ENCODE measurements at regions not wholly inside any gene's neighbourhood (a gene's known extent, or its start where the extent isn't known, plus 50 kb on each side); places are given as distances from the start of the nearest gene placed in this dataset.

DNA sequence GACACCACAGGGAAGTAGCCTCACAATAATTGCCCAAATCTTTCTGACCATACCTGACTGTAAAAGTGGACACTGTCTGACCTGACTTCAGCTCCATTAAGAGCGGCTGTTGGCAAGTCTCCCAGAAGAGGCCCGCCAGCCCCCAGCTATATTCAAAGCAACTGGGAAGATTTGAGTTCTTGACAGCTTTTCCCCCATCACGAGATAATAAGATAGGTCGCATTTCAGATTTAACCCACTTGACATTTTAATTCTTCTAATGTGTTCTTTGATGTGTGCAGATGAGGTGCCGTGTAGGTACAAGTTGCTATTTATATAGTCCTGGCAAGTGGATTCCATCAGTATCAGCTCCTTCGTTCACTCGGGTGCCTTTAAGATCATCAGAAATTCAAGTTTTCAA, 345.7 kb downstream of the DRD1 start:
- no peak for DNase-seq

DNA sequence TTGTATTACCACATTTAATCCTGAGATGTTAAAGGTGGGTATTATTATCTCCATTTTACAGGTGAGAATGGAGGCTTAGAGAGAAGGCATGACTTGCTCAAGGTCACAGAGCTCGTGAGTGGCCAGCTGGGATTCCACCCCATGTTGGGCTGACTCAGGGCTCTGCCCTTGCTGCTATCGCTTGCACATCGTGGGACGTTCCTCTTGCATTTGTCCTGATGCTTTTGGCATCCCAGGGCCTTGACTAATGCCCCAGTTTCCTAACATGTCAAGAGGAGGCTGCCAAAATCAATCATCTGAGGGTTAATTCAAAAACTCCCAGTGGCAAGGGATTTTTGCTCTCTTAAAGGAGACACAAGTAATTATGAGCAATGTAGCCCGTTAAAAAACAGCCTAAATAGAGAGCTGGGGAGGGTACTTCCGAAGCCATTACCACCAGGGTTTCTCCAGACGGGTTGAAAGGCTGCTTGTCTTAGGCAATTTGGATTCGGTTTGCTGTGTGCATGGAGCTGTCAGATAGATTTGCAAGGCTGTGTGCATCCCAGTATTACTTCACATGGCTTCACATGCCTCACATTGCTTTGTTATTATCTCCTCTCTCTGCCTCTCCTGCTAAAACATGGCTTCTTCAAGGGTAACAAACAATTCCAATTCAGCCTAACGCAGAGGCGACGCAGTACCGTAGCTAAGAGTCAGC, 347.4 kb downstream of the DRD1 start:
- DNase-seq, result no peak

DNA sequence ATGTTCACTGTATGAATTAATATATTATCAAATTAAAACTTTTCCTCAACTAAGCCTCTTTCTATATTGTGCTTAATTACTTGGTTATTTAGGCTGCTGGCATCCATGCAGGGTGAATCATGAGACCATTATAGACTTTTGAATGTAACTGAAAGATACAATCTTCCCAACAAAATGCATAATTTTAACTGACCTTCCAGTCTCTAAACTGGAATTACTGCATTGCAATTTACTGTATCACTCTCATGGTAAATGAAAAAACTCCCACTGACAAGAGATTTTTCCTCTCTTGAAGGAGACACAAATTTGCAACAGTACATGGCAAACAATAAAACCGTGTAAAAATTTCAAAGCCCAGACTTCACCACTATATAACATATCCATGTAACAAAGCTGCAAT, 349.5 kb downstream of the DRD1 start:
- DNase-seq, result no peak

DNA sequence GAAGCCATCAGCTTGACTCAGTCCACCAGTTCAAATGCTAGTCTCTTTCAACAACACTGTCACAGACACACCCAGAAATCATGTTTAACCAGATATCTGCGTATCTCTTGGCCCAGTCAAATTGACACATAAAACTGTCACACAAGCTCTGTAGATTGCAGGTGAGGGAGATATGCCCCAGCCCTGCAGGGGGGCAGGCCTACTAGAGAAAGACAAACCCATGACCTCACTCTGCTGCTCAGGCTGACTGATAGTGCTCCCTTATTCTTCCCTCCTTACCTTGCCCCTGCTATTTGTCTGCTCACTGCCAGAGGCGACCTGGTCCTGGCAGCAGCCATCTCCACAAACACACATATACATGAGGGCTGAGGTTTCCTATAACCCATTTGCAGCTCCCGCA, 351.3 kb downstream of the DRD1 start:
- no peak for DNase-seq

DNA sequence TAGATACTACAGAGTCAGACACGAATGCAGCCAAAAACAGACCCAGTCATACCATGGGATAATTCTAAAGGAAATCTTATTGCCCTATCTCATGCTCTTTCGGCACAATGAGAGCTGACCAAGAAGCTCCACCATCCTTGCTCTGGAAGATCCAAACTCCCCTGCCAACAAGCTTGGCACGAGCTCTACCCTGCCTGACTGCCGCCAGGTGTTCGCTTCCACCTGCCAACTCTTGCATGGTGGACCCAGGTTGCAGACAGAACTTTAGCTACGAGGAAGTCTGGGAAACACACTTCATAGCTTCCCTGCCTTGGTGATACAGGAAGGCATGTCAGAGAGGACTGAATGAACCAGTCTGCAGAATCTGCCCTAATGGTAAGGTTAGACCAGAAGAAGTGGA, 355.0 kb downstream of the DRD1 start:
- no peak for DNase-seq

DNA sequence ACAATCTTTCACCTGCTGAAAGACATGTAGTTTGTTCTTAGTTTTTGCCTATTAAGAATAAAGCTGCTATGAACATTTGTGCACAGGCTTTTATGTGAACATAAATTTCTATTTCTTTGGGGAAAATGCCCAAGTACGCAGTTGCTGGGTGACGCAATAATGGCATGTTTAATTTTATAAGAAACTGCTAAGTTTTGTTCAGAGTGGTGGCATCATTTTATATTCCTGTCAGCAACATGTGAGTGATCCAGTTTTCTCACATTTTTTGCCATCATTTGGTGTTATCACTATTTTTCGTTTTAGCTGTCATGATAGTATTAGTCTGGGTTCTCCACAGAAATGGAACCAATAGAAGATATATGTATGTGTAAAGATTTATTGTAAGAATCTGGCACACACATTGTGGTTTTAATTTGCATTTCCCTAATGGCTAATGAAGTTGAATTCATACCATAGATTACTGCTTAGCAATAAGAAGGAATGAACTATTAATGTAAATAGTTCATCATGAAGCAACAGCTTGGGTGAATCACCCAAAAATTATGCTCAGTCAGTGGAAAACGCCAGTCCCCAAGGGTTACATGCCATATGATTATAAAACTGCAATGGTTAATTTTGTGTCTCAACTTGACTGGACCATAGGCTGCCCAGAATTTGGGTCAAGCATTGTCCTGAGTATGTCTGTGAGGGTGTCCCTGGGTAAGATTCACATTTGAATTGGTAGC, 358.6 kb downstream of the MSX2 start:
- DNase-seq, result no peak

DNA sequence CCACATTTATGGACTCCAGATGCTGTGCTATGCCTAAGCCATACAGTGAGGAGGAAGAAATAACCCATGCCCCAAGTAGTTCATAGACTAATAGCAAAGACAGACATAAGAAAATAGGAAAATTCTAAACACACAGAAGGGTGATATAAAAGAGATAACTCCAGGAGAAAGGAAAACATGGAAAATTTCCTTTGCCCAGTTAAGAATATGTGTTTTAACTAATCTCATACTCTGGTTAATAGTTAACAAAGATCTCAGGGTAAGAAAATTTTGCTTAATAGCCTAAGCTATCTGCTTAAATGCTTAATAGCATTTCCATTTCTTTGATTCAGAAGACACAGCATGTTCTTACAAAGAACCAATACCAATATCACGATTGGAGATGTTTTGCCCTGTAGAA, 358.0 kb downstream of the MSX2 start:
- no peak for DNase-seq

DNA sequence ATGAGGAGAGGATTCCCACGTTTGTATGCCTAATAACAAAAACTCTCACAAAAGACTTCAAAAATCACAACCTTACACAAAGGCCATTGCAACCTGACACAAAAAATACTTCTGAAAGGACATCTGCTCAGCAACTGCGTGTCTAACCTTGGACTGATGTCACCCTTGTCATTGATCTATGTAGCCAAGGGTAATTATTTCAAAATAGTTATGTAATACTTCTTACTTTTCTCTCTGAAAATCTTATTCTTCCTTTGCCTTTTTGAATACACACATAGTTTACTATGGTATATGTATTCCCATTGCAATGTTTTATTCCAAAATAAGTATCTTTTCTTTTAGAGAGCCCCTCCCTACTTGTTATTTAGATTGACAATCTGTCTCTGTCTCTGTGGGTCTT, 355.3 kb downstream of the MSX2 start:
- no peak for DNase-seq

DNA sequence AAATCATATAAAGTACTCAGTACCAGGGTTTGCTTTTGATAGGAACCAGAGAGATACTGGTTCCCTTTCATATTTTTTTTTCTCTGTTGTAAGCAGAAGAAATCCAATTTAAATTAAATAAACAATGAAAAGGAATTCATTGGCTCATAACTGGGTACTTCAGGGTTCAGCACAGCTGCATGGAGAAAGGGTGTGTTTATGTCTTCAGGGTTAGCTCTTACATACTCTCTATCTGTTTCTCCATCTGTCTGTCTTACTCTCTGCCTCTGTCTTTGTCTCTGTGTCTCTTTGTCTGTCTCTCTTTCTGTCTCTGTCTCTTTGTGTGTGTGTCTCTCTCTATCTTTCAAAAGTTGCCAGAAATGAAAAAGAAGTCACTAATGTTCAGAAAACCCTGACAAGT, 345.9 kb downstream of the MSX2 start:
- no peak for DNase-seq

DNA sequence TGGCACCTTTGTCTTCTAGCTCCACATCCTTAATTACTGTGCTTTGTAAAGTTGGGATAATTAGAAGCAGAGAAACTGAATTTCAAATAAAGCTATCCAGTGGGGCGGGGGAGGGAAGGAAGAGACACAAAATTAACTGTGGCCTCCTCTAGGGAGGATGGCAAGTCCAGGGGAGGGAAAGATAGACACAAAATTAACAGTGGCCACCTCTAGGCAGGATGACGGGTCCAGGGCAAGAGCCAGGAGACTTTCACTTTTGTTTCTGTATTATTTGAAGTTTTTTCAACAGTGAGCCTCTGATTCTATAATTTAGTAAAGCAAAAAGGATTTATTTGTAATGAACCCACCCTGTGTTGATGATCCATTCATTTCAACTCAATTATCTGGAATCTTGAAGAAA, 335.9 kb downstream of the MSX2 start:
- DNase-seq, result no peak

DNA sequence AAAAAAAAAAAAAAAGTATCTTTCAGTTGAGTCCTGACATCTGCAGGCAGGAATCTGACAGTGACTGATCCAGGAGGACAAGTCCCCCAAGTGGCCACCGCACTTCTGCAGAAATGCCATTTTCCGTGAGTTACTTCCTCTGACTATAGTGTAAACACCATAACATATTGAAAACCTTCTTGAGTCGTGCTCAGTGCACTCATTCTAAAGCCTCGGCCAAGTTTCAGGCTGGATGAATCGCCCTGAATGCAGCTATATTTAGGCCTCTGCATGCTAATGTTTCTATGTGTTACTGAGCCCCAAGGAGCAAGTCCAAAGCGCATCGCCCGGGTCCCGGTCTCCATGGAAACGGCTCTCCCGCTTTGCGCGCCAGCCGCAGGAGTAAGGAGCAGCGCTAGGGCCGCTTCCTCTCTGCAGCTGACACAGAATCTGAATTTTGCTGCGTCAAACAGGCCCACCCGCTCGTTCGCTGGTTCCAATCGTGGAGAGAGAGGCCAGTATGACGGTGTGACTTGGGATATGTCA, 335.4 kb downstream of the MSX2 start:
- DNase-seq, result no peak

DNA sequence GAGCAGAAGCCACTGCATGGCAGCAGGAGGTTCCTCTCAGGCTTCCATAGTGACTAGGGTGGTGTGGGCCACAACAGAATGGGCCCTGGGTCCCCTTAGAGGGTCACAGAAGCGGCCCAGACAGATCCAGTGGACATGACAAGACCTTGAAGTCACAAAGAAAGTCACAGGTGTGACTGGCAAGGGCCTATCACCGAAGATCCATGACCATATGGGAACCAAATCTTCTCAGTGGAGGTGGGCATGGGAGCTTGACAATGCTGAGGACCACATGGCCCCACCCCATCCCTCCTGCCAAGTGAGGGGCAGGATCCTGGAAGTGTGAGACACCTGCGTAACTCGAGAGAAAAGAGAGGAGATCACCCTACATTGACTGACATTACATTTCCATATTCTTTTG, 332.4 kb downstream of the MSX2 start:
- no peak for DNase-seq

DNA sequence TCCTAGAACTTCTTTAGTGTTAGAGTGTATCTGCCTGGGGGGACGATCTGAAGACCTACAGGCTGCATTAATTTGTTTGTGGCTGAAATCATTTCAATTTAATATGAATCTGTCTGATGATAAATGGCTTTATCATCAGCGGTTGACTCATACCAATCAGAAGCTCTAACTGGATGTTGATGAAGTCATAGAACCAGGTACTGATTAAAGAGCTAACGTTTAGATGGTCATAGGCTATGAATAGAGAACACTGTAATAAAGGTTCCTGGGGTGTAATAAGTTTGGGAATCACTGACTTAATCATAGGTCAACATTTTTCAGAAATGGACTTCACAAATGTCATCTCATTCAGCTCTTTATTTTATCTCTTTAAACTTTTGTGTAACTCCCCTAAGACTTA, 329.9 kb downstream of the MSX2 start:
- no peak for DNase-seq

DNA sequence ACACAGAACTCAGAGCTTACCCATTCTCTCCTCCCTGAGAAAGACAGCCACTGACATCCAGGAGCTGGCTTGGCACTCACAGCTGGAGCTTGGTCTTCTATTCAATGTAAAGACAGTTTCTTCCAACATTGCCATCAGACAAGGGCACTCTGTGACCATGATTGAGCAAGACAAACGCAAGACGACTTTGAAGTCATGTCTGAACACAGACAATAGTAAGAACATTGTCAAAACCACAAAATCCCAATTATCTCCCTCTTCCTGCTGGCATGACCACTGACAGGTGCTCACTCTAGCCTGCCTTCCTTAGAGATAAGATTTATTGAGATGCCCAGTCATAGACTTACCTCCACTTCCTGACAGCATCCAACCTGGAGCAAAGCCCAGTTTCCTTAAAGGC, 328.0 kb downstream of the MSX2 start:
- DNase-seq, result no peak

DNA sequence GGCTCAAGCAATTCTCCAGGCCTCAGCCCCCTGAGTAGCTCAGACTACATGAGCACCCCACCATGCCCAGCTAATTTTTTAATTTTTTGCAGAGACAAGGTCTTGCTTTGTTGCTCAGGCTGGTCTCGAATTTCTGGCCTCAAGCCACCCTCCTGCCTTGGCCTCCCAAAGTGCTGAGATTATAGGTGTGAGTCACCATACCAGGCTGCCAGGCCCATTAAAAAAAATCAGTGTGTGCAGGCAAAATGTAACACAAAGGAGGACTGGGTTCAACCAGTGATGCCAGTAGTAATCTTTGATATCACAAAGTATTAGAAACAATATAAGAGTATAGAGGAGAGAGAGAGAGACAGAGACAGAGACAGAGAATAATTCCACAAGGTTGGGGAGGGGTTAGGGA, 322.7 kb downstream of the MSX2 start:
- DNase-seq, result no peak

DNA sequence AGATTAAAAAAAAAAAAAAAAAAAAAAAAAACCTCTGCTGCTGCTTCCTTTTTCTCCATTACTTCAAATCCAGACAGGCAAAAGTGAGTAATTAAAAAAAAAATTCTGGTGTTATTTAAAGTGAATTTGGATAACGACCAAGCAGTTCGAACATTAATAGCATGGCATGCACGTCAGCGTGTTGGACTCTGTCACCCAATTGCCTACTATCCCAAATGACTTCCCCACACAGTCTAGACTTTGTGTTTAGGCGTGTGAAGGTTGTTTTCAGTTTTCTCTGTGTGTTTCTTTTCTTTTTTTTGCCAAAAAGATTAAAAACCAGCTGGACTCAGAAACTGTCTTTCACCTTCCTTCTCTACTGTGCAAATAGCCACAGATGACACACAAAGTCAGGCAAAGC, 321.4 kb downstream of the MSX2 start:
- DNase-seq, result no peak

DNA sequence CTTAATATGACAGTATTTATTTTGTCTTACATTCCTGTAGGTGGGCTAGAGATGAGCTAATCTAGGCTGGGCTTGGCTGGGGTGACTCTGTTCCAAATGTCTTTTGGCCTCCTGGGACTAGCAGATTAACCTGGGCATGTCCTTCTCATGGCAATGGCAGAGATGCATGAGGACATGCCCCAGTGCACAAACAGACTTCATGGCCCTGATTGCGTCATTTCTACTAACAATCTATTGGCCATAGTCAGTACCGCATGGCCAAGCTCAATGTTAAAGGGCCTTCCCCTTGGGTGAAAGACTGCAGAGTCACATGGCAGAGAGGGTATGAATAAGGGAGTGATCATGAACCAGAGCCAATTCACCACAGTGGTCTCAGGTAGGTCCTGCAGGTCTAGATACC, 313.4 kb downstream of the MSX2 start:
- DNase-seq, result no peak

DNA sequence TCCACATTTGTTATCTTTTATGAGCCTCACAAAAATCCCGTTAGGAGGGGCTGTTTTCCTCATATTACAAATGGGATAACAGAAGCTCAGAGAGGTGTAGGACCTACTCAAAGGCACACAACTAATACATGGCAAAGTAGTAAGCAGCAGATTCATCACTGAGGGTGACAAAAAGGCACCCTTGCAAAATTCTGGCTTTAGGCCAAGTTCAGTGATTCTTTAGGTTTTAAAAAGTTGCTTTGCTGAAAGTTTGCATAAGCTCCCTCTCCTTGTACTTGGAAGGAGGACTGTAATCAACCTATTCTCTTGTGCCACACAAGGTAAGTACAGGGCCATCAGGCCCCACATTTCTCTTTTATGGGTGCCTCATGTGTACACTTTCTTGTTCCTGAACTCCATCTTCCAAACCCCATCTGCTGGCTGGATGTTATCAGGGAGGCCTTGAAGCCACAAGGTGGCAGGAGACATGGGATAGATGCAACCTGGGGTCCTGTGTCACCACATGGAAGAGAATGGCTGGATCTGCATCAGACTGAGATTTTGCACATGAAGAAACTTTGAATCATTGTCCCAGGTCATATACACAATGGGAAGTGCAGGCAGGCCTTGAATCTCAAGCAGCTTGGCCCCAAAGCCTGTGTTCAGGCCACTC, 311.6 kb downstream of the MSX2 start:
- DNase-seq, result no peak

DNA sequence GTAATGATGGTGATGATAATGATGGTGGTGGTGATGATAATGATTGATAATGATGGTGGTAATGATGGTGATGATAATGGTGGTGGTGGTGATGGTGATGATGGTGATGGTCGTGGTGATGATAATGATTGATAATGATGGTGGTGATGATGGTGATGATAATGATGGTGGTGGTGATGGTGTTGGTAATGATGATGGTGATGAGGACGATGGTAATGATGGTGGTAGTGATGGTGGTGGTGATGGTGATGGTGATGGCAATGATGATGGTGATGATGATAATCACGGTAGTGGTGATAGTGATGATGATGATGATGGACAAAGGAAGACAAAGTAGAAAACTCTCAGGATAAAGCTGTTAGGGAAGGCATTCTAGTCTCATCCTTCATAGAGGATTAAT, 310.5 kb downstream of the MSX2 start:
- DNase-seq, result no peak

DNA sequence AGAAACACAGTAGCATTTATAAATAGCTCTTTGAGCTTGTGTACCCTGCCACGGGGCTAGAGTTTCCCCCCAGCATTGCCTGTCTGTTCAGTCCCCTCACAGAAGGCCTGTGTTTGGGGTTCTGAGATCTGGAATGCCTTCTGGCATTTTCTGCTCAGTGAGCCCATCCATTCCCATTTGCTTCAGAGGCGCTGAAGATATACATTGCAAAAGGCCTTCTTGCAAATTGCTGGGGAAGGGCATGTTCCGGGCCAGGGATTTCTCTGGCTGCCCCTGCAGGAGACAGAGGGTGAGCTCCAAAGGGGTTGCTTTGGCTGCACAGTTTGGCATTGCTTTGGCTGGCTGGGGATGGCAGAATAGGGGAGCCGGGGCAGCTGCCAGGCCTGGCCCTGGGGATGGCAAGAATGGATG, 308.4 kb downstream of the MSX2 start:
- DNase-seq, result no peak

DNA sequence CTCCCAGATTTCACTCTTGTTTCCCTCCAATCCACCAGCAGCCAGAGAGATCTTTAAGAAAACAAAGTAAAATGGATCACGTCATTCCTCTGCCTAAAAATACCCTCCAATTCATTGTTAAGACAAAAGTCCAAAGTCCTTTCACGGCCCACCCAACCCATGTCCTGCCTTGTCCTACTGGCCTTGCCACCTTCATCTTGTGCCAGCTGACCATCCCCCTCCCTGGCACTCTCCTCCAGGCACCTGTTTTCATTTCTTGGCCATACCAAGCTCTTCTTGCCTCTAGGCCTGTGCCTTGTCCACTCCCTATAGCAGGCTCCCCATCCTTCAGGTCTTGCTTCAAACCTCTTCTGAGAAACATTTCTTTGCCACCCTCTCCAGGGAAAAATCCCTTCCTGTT, 307.6 kb downstream of the MSX2 start:
- no peak for DNase-seq

DNA sequence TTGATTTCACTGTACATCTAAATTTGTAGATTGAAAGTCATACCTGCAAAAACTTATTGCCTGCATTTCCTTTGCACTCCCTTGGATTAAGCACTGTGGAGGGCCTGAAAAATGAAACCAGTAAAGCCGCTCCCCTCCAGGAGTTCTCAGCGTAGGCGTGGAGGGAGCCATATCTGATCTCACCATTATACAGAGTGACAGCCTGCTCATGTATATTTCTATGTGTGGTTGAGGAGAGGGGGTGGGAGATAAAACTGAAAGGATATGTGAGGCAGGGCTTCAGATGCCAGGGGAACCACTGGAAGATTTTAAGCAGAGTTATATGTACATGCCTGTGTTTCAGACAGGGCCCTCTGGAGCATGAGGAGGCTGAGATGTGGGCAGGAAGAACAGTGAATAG, 303.0 kb downstream of the MSX2 start:
- DNase-seq, result no peak

DNA sequence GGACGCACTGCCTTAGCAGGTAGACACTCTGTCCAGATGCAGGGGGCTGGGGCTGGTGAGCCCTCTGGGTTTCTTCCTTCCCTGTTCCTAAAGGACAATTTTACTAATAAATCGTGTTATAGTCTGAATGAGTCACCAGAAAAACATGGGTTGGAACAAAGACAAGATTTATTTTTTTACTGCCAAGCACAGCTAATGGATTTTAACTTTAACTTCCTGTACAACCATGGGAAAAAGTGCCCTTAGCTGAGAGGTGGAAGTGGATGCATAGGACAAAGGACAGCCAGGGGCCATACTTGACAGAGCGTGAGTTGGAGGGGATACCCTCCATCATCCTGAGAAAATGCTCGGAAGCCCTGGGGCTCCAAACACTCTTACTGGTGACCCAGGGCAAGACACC, 300.7 kb downstream of the MSX2 start:
- no peak for DNase-seq
